GM20431 (cell line): ENCODE measurements at regions not wholly inside any gene's neighbourhood (a gene's known extent, or its start where the extent isn't known, plus 50 kb on each side); places are given as distances from the start of the nearest gene placed in this dataset.

ENCODE experiments used
- in situ Hi-C: fragments of 300-500 bp; cut with MseI, MboI; formaldehyde crosslinking; loops from one replicate; pipeline ENCODE4 v1.15.0; 2020; ENCODE audit warnings: low sequenced_read_pairs; ENCODE audit not compliant: unreplicated experiment

DNA sequence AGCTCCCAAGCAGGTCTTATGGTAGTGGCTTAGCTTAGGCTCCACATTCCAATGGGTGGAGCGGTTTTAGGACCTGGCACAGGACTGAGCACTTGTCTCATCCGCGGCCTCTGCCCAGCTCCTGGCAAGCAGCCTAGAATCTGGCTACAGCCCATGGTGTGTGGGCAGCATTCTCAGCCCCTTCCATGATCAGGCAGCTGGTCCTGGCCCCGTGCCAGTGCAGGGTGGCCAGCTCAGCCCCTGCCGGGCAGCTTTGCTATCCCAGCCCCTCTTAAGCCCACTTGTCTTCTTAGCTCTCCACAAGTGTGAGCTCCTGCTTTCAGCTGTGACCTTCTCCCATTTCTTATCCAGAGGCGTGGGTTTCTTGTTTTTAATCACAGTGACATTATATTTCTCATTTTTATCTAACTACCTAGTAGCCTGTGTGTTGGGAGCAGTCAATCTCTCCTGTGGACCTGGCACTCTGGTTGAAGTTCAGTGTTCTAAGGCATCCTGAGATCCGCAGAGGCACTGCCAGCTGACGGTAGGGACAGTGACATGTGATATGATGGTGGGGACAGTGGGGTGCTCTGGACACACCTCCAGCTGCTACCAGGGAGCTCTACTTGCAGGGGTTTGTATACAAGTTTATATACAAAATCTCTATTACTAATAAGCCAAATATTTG lies 84.5 kb upstream of the PRNP start:
- in situ Hi-C loops = no loop called here

DNA sequence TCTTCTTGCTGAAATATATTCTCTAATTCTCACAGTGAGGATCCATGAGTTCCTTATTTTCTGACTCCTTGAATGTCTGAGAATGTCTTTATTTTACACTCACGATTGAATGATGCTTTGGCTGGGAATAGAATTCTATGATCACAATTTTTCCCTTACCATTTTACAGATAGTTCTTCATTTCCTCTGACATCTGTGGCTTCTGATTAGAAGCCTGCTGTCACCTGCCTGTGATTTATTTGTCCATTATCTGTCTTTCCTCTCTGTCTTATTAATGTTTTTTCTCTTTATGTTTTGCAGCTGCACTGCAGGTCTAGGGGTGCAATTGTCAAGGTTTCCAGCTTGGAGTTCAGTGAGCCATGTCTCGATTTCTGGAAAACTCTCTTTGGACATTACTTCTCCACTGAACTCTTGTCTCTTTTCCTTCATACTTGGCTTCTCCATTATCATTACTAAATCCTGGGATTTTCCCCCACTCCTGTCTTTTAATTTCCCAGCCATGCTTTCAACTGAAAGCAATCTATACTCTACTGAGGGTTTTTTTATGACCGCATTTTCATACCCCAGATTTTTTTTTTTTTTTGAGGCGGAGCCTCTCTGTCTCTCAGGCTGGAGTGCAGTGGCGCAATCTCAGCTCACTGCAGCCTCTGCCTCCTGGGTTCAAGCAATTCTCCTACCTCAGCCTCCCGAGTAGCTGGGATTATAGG lies 85.8 kb upstream of the PRNP start:
- in situ Hi-C loops = no loop called here

DNA sequence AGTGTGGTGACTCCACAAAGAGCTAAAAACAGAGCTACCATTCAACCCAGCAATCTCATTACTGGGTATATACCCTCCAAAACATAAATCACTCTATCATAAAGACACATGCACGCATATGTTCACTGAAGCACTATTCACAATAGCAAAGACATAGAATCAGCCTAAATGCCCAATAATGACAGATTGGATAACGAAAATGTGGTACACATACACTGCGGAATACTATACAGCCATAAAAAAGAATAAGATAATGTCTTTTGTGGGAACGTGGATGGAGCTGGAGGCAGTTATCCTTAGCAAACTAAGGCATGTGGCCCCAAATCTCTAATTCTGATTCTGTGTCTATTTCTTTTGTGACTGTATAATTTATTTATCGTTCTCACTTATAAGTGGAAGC lies 89.0 kb upstream of the PRNP start:
- in situ Hi-C loops = loop anchor here (25.0 kb wide), 1 partner anchor 485 kb away; no protein-coding TSS in a partner anchor

DNA sequence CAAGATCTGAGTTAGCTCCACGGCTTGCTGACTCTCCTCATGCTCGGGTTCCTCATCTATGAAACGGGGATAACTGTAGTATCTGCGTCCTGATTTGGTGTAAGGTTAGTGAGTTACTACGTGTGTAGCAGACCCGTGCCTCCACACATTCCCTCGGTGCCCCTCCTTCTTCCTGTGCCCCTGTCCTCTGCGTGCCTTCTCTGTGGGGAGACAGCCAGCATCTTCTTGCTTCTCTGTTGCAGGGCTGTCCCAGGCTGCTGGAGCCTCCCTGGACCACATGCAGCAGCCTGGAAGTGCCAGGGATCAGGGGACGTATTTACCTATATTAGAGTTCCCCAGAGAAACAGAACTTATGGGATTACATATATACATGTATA lies 93.1 kb upstream of the PRNP start:
- in situ Hi-C loops = loop anchor here (25.0 kb wide), 1 partner anchor 481 kb away; no protein-coding TSS in a partner anchor

DNA sequence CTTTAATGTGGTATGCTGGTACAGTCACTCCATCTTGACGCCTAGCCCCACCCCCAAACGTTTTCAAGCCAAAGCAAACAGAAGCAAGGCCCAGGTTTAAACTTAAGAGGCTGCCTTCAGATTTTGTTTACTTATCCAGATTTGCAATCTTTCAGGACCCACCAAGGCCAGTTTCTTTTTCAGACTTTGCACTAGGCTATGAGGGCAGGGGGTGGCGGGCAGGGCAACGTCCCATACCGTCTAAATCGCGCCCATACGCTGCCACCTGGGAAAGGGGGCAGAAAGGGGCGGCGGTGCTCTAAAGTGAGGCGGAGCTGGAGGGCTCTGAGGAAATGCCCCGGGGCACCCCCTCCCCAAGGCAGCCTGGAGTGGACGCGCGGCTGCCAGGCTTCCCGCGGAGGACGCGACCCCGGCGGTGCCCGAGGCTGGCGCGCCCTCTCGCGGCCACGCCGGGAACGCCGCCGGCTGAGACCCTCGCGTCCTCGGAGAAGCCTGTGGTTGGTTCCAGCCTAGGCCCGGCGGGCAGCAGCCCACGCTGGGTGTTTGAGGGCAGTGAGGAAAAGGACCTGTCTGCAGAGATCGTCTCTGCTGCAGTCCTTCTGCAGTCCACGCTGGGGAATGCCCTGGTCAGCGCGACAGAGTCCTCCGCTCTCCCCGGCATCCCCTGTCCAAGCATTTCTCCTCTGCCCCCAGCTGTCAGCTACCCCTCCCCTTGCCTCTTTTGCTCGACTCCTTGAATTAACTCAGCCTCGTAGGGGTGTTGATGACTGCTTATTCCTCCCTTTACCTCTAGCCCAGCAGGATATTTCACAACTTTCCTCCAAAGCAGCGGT lies 93.7 kb upstream of the PRNP start:
- in situ Hi-C loops = loop anchor here (25.0 kb wide), 1 partner anchor 480 kb away; no protein-coding TSS in a partner anchor

DNA sequence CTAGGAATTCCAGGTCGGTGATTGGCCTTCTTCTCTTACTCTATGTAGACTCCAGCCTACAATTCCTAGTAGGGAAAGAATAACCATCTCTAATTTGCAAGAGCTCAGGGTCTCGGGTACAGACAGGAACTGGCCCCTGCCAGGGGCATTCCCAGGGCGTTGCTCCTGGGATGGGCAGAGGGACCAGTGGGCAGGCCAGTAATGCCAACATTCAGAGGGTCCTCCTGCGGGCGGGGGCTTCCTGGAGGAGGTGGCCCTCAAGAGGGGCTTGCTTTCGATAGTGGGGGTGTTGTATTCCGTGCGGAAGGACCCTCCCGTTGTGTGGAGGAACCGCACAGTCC lies 94.3 kb upstream of the PRNP start:
- in situ Hi-C loops = loop anchor here (25.0 kb wide), 1 partner anchor 480 kb away; no protein-coding TSS in a partner anchor

DNA sequence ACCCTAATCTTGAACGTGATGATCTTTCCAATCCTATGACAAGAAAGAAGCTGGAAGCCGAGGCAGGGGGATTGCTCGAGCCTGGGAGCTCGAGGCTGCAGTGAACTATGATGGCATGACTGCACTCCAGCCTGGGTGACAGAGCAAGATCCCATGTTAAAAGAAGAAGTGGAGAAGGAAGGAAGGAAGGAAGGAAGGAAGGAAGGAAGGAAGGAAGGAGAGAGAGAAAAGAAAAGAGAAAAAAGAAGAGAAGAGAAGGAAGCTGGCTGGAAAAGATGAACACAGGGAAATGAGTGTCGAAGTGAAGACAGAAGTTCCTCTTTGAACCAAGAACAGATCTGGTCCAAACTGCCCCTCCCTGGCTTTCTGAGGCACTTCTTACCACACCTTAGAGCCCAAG lies 100.5 kb upstream of the PRNP start:
- in situ Hi-C loops = loop anchor here (25.0 kb wide), 1 partner anchor 473 kb away; no protein-coding TSS in a partner anchor

DNA sequence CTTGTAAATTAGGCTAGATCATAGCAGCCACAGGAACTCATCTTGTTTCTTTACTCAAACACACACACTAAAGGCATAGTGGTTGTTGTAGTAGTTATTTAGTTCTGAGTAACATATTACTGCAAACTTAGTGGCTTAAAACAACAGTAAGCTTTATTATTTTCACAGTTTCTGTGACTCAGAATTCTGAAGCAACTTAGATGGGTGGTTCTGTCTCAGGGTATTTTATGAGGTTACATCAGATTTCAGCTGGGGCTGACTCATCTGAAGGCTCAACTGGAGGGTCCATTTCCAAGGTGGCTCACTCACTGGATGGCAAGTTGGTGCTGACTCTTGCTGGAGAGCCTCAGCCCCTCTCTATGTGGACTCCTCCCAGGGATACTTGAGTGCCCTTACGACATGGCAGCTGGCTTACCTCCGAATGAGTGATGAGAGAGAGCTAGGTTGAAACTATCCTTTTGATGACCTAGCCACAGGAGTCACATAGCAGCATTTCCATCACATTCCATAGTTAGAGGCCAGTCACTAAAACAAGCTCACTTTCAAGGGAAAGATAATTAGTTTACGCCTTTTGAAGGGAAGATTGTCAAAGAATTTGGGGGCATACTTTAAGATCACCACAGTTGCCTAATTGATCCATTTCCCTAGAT lies 101.0 kb upstream of the PRNP start:
- in situ Hi-C loops = loop anchor here (25.0 kb wide), 1 partner anchor 473 kb away; no protein-coding TSS in a partner anchor

DNA sequence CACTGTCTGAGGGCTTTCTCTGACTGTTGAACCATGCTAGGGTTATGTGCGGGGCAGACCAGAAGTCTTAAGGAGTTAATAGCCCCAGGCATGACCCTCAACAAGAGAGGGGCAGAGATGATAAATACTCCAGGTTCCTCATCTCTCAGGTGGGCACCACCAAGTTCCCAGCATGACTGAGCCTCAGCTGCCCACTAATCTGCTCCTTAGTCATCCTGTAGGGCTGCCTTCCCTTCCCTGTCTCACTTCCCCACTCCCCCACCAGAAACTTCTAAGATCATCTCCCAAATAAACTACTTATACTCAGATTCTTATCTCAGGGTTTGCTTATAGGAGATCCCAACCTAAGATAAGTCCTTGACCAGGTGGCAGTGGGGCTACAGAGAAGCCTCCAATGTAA lies 101.7 kb upstream of the PRNP start:
- in situ Hi-C loops = loop anchor here (25.0 kb wide), 1 partner anchor 472 kb away; no protein-coding TSS in a partner anchor

DNA sequence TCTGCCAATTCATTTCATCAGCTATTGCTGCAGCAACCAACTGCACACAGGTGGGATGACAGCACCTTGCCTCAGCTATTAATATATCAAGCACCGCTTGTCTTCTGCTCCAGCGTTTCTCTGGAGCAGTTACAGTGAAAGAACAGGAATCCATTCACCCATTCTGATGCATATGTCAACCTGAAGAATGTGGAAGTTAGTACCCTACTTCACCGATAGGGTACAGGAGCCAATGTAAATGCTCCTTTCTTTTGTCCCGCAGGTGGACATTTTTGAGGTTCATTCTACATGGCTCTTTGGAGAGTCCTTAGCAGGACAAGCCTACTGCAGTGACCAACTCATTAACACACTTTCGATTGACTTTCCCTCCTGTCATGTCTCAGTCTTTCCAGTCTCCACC lies 104.4 kb upstream of the PRNP start:
- in situ Hi-C loops = loop anchor here (25.0 kb wide), 1 partner anchor 470 kb away; no protein-coding TSS in a partner anchor

DNA sequence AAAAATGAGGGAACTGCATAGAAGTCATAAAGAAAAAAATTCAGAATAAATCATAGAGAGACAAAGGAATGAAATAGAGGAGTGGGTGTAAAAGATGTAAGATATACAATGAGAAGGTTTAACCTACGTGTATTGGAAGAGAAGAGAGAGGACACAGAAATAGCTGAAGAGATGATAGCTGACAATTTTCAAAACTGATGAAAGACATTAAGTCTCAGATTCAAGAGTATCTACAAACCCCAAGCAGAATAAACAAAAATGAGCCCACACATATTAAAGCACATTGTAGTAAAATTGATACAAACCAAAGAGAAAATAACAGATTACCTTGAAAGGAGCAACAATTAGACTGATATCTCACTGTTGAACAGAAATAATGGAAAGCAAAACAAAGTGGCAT lies 107.9 kb upstream of the PRNP start:
- in situ Hi-C loops = loop anchor here (25.0 kb wide), 1 partner anchor 466 kb away; no protein-coding TSS in a partner anchor

DNA sequence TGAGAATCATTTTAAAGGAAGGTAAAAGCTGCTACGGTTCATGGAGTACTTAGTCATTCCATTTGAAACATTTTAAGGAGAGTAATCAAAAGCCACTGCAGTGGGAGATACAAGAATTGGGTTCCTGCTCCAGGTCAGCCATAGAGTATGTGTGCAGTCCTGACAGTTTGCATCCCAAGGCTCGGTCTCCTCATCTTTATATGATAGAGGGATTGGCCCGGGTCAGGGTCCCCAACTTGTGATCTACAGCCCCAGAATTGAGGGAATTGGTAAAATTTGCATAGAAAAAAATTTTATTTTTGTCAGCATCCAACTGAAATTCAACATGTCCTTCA lies 111.9 kb upstream of the PRNP start:
- in situ Hi-C loops = no loop called here

DNA sequence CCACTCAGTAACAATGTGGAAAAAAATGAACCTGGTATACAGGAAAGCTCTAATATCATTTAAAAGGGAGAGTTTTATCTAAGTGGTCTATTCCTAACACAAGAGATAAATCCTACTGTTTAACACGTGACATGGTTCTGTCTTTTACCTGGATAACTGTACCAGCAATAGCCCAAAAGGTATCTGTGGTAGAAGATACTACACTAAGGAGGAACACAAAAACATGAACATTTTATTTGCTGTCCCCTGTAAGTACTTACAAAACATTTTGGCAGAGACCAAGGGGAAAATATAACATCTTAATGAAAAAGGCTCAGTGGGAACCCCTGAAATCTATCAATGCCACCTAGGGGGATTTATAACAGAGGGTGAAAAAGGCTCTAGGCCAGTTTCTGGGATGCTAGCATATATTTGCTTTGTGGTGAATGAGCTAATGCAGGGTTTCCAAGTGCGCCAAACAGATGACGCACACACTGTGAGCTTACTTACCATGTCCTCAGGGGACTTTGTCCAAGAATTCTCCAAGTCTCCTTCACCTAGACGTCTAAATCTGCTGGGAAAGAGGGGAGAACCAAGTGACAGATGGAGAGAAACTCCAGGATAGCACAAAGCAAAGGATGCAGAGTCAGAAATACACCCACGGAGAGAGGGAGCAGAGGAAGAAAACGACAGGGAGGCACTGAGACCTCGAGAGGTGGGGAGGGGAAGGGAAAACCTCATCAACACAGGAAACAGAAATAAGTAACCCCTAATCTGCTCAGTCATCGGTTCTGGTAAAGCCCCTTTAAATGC lies 112.5 kb upstream of the PRNP start:
- in situ Hi-C loops = no loop called here

DNA sequence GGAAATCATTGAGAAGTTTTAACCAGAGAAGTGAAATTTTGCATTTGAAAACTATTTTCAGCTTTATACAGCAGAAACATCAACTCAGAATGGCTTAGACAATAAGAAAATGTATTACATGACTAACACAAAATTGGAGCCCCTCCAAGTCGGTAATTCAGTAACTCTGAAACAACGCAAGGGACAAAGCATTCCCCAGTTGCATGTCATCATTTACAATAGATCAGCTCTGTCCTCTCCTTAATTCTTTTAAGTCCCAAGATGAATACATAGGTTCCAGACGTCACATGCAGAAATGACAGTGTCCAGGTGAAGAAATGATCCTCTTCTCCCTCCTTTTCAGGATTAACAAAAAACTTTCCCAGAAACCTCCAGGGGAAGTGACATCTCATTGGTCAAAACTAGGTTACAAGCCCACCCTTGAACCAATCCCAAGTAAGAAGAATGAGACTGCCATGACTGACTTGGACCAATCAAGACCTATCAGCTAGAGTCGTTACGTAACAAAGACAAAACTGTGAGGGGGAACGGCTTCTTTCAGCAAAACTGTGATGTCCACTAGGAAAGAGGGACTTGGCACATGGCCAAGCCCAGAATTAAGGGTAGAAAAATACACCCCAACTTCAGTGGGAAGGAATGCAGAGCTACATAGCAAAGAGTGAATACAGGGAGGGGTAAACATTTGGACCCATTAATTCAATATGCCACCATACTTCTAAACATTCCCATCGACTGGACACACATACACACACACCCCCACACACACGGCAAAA lies 114.3 kb upstream of the PRNP start:
- in situ Hi-C loops = no loop called here

DNA sequence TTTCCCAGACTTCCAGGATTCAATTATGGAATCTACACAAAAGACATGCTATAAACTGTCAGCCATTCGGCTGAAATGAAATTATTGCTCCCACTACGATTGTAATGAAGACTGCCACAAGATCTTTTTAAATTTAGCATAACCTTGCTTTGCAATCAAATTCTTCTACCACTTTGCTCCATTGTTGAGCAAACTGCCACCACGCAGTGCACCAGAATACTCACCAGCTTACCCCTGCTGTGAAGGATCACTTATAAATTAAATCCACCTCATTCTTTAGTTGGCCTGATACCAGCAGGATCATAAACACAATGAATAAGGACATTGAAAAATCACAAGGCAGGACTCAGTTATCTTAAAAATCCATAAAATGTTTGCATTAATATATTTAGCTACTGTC lies 116.4 kb upstream of the PRNP start:
- in situ Hi-C loops = no loop called here

DNA sequence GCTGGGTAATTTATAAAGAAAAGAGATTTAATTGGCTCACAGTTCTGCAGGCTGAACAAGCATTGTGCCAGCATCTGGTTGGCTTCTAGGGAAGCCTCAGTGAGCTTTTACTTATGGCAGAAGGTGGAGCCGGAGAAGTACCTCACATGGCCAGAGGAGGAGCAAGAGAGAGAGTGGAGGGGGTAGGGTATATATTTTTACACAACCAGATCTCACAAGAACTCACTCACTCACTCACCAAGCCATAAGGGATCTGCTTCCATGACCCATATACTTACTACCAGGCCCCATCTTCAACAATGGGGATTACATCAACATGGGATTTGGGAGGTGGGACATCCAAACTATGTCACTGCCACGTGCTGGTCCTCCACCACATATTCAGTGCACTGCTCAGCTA lies 117.2 kb upstream of the PRNP start:
- in situ Hi-C loops = no loop called here

DNA sequence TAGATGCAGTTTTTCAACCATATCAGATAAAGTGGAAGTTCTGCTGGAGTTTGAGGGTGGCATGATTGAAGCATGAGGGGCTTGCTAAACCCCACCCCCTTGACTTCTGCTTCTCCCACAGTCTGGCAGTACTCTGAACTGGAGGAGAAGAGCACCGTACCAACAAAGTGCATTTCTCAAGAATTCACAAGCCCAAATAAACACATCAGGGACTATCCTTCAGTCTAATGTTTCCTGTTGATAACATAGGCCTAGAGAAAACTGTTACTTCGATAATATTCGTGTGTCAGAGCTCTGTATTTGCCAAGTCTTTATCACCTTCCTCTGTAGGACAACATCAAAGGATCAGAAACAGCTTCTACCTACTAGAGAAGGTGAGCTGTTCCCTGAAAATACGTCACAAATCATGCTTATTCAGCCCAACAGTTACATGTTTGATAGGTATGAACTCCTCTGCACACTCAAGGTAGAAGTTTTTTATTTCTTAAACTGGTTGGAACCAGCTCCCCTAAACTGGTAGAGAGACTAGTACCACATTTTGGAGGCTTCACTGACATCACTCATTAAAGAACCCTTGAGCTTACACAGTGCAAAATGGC lies 117.8 kb upstream of the PRNP start:
- in situ Hi-C loops = no loop called here

DNA sequence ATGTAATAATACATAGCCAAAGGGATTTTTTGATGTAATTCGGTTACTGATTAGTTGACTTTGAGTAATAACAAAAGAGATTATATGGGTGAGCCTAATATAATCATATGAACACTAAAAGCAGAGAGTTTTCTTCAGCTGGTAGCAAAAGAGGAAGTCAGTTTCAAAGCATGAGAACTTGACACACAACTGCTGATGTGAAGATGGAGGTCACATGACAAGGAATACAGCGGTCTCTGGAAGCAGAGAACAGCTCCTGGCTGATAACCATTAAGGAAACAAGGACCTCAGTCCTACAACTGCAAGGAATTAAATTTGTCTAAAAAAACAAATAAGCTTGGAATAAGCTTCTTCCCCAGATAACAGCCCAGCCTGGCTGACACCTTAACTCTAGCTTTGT lies 119.1 kb upstream of the PRNP start:
- in situ Hi-C loops = no loop called here
